ENCODE measurements at regions not wholly inside any gene's neighbourhood (a gene's known extent, or its start where the extent isn't known, plus 50 kb on each side); places are given as distances from the start of the nearest gene placed in this dataset.

- no peak for TF ChIP-seq POLR2A (IDR thresholded peaks at IDR 0.05; ENCODE audit: low read depth, low read length)
- TF ChIP-seq POLR2AphosphoS5 (IDR thresholded peaks at IDR 0.05; ENCODE audit: low read depth, low read length) = no peak
- TF ChIP-seq SPI1 (IDR thresholded peaks at IDR 0.05; ENCODE audit: low read depth, low read length) = no peak
- no peak for TF ChIP-seq TAF1 (IDR thresholded peaks at IDR 0.05; ENCODE audit: low read depth, low read length)
- no peak for TF ChIP-seq PAX5 (IDR thresholded peaks at IDR 0.05; ENCODE audit: insufficient read depth, low read length, severe bottlenecking)
Observed at GRCh38 chr1:104125970-104126369, 376.3 kb downstream of the AMY1C start.
